ENCODE measurements at regions not wholly inside any gene's neighbourhood (a gene's known extent, or its start where the extent isn't known, plus 50 kb on each side); places are given as distances from the start of the nearest gene placed in this dataset.

DNA sequence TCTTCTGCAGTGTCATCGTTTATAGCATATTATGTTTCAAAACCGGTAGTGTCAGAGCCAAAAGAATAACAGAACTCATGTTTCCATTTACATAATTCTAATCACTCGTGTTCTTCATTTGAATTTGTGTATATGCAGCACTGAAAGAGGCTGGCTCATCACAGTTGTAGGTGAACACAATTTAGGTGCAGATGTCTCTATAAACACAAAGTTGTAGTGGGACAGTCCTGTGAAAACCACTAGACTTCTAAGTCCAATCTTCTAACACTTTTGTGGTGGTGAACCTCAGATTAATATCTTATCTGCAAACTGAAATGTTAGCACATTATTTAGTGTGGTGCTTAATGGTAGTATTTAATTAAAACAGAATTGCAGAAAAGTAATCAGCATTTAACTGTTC is 872.4 kb downstream of the C4orf33 start:
- TF ChIP-seq ZFP30 (CRISPR knock-in tag; IDR thresholded peaks at IDR 0.05) (no peak), OSR1 (CRISPR knock-in tag; IDR thresholded peaks at IDR 0.05) (no peak), RARB (CRISPR knock-in tag; IDR thresholded peaks at IDR 0.05) (no peak), CSDC2 (CRISPR knock-in tag; IDR thresholded peaks at IDR 0.05) (no peak), TOX (CRISPR knock-in tag; IDR thresholded peaks at IDR 0.05; ENCODE audit: borderline replicate concordance) (no peak), ZNF8 (CRISPR knock-in tag; IDR thresholded peaks at IDR 0.05) (no peak)
- TF ChIP-seq, protein P1, sequence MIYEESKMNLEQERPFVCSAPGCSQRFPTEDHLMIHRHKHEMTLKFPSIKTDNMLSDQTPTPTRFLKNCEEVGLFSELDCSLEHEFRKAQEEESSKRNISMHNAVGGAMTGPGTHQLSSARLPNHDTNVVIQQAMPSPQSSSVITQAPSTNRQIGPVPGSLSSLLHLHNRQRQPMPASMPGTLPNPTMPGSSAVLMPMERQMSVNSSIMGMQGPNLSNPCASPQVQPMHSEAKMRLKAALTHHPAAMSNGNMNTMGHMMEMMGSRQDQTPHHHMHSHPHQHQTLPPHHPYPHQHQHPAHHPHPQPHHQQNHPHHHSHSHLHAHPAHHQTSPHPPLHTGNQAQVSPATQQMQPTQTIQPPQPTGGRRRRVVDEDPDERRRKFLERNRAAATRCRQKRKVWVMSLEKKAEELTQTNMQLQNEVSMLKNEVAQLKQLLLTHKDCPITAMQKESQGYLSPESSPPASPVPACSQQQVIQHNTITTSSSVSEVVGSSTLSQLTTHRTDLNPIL (CRISPR knock-in tag; IDR thresholded peaks at IDR 0.05; ENCODE audit: low read depth) = no peak
- TF ChIP-seq, protein P2, sequence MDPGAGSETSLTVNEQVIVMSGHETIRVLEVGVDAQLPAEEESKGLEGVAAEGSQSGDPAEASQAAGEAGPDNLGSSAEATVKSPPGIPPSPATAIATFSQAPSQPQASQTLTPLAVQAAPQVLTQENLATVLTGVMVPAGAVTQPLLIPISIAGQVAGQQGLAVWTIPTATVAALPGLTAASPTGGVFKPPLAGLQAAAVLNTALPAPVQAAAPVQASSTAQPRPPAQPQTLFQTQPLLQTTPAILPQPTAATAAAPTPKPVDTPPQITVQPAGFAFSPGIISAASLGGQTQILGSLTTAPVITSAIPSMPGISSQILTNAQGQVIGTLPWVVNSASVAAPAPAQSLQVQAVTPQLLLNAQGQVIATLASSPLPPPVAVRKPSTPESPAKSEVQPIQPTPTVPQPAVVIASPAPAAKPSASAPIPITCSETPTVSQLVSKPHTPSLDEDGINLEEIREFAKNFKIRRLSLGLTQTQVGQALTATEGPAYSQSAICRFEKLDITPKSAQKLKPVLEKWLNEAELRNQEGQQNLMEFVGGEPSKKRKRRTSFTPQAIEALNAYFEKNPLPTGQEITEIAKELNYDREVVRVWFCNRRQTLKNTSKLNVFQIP (CRISPR knock-in tag; IDR thresholded peaks at IDR 0.05; ENCODE audit: borderline replicate concordance, low read depth) = no peak
- TF ChIP-seq, protein P3, sequence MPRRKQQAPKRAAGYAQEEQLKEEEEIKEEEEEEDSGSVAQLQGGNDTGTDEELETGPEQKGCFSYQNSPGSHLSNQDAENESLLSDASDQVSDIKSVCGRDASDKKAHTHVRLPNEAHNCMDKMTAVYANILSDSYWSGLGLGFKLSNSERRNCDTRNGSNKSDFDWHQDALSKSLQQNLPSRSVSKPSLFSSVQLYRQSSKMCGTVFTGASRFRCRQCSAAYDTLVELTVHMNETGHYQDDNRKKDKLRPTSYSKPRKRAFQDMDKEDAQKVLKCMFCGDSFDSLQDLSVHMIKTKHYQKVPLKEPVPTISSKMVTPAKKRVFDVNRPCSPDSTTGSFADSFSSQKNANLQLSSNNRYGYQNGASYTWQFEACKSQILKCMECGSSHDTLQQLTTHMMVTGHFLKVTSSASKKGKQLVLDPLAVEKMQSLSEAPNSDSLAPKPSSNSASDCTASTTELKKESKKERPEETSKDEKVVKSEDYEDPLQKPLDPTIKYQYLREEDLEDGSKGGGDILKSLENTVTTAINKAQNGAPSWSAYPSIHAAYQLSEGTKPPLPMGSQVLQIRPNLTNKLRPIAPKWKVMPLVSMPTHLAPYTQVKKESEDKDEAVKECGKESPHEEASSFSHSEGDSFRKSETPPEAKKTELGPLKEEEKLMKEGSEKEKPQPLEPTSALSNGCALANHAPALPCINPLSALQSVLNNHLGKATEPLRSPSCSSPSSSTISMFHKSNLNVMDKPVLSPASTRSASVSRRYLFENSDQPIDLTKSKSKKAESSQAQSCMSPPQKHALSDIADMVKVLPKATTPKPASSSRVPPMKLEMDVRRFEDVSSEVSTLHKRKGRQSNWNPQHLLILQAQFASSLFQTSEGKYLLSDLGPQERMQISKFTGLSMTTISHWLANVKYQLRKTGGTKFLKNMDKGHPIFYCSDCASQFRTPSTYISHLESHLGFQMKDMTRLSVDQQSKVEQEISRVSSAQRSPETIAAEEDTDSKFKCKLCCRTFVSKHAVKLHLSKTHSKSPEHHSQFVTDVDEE (CRISPR knock-in tag; IDR thresholded peaks at IDR 0.05) = no peak
- TF ChIP-seq, protein P4, sequence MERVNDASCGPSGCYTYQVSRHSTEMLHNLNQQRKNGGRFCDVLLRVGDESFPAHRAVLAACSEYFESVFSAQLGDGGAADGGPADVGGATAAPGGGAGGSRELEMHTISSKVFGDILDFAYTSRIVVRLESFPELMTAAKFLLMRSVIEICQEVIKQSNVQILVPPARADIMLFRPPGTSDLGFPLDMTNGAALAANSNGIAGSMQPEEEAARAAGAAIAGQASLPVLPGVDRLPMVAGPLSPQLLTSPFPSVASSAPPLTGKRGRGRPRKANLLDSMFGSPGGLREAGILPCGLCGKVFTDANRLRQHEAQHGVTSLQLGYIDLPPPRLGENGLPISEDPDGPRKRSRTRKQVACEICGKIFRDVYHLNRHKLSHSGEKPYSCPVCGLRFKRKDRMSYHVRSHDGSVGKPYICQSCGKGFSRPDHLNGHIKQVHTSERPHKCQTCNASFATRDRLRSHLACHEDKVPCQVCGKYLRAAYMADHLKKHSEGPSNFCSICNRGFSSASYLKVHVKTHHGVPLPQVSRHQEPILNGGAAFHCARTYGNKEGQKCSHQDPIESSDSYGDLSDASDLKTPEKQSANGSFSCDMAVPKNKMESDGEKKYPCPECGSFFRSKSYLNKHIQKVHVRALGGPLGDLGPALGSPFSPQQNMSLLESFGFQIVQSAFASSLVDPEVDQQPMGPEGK (CRISPR knock-in tag; IDR thresholded peaks at IDR 0.05; ENCODE audit: borderline replicate concordance) = no peak
